Glomerular endothelial cell (primary cell): ENCODE measurements at regions not wholly inside any gene's neighbourhood (a gene's known extent, or its start where the extent isn't known, plus 50 kb on each side); places are given as distances from the start of the nearest gene placed in this dataset.

Experiments
- DNase-seq: peaks from one replicate; pipeline ENCODE4 v3.0.0-alpha.2; 2011; ENCODE audit warnings: low read depth, low spot score; ENCODE audit errors: extremely low read depth

DNA sequence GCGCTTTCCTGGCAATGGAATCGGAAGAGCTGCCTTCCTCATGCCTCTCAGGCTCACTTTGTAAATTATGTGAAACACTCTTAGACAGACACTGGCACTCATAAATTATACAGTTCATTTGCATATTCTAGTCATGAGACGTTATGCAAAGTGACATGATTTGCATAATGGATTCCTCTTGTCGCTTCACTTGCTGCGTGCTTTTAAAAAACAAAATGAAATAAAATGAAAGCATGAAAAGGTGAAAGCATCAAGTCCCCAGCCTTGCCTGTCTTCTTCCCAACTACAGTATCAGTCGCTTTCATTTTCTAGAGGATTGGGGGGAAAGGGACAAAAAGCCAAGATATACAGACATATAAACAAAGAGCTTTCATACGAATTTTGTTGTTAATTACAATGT is 252.8 kb upstream of the PMFBP1 start:
- no peak for DNase-seq

DNA sequence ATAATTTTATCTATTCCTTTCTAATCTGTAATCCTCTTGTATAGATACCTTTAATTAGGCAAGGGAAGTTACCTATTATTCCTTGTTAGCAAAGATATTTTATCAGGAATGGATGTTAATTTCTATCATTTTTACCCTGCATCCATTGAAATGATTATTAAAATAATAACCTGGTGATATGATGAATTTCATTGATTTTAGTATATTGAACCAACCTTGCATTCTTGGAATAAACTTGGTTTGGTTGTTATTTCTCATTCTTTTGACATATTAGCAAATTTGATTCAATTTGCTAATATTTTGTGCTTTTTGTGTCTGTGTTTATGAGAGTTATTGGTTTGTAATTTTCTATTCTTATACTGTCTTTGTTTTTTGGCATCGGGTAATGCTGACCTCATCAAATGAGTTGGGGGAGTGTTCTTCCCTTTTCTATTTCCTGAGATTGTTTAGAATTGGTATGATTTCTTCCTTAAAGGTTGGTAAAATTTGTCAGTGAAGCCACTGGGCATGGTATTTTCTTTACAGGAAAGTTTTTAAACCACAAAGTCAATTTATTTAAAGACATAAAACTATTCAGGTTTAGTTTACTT is 250.4 kb upstream of the PMFBP1 start:
- DNase-seq = no peak

DNA sequence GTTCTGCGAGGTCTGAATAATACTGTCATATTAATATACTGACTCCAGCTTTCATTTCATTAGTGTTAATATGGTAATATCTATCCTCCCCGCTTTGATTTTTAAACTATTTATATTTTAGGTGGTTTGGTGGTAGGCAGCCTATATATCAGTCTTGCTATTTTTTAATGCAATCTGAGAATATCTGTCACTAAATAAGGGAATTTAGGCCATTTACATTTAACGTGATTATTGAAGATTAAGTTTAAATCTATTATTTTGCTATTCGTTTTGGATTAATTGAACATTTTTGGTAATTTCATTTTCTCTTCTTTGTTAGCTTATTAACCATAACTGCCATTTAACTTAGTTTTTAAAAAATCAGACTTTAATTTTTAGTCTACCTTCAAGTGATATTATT is 247.7 kb upstream of the PMFBP1 start:
- no peak for DNase-seq

DNA sequence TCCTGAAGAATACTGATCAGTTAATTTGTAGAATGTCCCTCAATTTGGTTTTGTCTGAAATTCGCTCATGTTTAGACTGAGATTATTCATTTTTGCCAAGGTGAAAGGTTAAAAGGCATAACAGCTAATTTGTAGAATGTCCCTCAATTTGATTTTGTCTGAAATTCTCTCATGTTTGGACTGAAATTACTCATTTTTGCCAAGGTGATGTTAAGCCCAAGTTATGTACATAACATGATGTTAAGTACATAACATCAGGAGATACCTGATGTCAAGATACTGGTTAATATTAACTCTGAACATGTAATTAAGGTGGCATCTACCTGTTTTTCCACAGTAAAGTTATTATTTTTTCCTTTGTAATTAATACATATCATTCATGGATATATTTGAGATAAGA is 243.4 kb upstream of the PMFBP1 start:
- DNase-seq = no peak

DNA sequence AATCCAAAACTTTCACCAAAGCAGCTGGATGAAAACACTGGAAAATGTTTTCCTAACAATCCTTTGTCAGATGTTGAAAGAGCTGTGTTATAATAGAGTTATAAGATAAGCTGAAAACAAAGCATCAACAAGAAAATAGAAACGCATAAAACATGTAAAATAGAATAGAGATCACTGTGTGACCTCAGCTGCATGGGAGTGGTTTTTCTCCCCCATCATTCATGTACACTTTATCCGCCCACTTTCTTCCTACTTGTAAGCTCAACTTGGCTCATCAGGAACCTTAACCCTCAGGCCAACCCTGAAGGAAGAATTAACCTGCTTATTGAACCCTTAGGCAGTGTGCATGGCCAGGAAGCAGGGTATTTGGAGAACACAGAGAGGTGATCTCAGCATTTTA is 238.5 kb upstream of the PMFBP1 start:
- DNase-seq = no peak

DNA sequence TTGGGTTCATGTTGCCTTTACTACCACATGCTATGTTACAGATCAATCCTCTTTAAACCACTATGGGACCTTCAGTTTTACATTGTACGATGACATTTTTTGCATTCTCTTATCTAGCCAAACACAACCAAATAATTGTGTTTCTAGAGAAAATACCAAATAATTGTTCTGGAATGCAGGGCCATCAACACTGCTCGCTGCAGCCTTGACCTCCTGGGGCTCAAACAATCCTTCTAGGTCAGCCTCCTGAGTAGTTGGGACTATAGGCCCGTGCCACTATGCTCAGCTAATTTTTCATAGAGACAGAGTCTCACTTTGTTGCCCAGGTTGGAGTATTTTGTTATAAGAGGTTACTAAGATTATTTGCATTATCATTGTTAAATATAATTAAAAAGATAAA is 237.5 kb upstream of the PMFBP1 start:
- no peak for DNase-seq

DNA sequence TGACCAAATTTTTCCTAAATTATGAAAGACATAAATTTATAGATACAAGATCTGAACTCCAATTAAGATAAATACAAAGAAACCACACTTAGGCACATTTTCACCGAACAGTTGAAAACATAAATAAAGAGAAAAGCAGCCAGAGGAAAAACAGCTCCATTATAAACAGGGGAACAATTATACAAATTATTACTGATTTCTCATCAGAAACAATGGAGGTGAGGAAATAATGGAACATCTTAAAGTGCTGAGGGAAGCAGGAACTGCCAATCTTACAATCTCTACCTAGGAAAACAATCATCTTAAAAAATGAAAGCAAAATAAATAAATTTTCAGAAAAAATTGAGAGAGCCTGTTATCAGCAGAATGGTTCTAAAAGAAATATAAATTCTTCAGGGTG is 234.4 kb upstream of the PMFBP1 start:
- no peak for DNase-seq

DNA sequence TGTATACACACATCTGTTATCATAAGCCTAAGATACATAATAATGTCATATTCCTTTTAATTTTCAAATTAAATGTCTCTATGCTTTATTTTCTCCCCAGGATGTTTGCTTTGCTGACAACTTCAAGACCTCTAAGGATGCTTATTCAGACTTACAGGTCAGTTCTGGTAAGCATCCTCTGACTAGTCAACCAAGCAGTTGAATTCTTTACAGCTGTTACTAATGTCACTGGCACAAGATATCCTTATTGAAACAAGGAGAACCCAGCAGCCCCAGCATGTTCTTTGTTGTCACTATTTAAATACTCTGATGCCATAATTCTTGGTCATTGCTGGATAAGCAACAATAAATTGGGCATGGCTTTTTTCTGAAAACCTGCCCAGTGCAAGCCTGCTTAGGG is 232.3 kb upstream of the PMFBP1 start:
- no peak for DNase-seq

DNA sequence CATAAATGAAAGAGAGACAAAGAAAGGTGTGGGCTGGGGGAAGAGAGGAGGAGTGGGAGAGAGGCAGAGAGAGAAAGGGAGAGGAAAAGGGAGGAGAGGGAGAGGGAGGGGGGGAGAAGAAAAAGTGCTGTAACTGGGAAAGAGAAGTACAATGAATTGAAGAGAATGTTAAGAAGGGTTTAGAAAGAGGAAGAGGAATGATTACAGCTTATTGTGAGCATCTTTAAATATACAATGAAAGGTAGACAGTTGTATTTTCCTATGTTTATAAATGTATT is 229.1 kb upstream of the PMFBP1 start:
- DNase-seq = no peak

DNA sequence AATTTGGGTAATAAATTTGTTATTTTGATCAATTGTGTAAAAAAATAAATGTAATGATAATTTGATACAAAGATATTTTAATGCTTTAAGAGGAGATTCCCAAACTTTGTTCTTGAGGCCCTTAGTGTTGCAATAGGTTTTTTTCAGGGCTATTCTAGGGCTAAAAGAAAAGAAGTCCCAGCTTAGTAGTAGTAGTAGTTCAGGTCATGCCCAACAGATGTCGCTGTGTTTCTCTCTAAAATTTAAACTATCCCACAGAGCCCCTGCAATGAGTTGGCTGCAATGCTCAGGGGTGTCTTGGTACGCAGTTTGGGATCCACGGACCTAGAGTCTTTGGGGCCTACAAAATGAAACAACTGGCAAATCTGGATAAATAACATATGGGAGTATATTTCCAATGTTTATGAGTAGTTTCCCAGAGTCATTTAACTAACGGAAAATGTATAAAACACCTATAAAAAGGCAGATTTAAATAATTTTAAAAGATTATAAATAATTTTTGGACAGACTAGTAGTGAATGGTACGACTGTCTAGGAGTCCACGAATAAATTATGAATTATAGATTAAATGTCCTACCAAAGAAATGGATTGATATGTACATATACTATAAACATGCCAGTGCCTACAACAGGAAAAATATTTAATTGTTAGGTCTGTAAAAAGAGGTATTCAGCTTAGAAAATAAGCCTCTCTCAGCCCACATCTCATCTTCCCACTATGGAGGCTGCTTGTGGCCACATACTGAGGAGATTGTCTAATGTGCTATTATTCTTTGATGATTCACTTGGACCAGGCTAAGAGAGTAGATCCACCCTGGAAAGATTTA is 228.5 kb upstream of the PMFBP1 start:
- peak; percentile 44 for DNase-seq

DNA sequence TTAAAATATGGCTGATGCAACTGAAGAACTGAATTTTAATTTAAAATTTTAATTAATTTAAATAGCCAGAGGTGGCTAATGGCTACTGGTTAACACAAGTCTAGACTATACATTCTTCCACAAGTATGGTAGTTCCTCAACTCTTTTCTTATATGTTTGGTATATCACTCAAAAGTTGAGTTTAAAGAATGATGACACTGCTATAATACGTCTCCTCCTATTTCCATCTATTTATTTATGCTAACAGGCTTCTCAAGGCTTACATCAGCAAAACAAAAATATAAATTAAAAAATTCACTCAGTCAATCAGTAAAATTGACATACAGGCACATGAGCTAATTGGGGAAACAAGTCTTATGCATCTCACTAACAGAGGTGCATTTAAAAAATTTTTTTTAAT is 227.9 kb upstream of the PMFBP1 start:
- DNase-seq = no peak

DNA sequence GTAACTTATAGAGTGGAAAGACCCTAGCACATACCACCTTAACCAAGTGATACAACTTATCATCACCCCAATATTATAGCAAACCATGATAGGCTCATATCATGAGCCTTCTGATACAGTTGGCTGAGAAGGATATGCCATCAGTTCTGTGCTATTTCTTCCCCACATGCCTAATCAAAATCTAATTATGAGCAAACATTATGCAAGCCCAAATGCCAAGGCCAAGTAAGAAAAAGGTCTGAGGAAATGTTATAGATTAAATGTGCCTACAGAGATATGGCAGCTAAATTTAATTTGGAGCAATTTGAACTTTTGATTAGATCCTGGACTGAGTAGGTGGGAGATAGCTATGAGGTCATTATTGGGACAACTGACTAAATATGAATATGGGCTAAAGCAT is 225.9 kb upstream of the PMFBP1 start:
- no peak for DNase-seq

DNA sequence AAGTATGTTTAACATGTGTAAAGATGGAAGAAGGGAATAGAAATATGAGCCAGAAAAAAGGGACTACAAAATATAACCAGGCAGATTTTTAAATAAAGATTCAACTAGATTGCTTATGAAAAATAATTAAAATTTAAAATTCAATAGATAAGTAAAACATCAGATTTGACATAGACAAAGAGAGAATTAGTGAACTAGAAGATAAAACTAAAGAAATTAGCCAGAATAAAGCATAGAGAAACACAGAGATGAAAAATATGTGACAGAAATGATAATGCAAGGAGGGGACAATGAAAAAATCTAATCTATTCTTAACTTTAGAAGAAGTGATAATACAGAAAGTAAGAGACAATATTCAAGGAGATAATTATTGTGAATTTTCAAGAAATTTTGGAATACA is 222.6 kb upstream of the PMFBP1 start:
- no peak for DNase-seq

DNA sequence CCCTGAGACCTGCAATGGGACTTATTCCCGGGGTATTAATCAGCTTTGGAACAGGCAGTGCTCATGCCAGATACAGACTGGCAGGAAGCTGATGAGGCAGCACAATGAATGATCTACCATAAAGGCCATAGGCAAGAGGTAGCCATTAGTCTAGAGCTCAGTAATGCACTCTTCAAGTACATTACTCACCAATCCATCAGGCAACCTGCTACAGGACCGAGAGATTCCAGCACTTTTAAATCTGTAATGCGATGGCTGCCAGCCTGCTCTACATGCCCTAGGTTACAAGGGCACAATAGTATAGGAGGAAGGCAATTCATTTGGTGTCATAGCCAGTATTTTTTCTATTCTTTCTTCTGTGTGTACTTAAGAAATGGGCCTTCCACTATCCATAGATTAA is 217.8 kb upstream of the PMFBP1 start:
- DNase-seq = no peak

DNA sequence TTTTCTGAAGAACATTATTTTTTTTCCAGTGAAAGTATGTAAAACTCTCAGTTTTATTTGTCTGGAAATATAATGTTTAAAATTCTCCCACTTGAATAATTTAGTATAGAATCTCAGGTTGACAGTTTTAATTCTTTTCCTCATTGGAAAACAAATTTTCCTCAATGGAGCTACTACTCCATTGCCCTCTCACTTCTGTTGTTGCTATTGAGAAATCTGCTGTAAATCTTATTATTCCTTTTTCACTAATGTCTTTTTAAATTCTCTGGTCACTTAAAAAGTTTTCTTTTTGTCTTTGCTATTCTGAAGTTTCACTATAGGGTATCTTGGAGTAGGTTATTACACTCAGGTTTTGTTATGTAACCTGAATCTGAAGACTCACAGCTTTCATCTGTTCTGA is 216.1 kb upstream of the PMFBP1 start:
- DNase-seq = no peak

DNA sequence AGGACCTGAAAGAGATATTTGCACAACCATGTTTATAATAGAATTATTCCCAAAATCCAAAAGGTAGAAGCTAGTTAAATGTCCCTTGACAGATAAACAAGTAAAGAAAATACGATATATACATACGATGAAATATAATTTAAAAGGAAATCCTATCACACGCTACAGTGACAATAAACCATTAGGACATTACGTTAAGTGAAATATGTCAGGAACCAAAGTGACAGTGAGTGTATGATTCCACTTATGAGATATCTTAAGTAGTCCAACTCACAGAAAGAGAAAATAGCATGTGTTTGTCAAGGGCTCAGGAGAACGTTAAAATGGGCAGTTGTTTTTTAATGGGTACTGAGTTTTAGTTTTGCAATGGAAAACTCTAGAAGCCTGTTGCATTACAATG is 212.7 kb upstream of the PMFBP1 start:
- no peak for DNase-seq

DNA sequence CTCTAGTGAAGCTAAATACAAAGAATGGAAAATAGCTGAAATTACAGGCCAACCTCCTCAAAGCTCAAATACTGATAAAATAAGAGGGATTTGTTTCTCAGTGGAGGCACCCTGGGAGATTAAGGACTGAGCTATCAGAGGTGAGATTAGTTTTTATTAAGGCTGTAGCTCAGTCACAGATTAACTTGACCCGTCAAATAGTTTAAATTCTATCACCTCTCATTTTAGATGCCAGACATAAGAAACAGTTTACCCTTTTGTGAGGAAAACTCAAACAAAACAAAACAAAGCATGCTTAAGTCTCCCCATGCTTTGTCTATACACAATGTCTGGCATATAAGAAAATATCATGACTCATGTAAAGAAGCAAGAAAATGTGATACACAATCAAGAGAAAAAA is 208.3 kb upstream of the PMFBP1 start:
- DNase-seq = no peak

DNA sequence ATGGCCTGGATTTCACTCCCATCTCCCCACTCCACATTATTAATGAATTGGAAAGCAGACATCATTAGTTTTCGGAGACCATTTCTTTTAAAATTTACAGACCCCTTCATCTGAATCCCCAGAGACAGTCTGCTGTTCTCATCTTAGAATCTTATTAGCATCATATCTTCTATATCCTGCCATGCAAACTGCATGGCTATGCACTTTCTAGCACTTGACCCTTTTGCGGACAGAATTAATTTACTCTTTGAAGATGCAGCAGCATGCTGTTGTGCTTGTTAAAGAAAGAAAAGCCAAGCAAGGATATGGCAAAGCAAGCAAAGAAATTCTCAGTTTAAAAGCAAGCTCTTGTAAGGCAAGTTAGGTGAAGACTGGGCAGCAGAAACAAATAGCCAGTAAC is 201.2 kb upstream of the PMFBP1 start:
- DNase-seq = no peak

DNA sequence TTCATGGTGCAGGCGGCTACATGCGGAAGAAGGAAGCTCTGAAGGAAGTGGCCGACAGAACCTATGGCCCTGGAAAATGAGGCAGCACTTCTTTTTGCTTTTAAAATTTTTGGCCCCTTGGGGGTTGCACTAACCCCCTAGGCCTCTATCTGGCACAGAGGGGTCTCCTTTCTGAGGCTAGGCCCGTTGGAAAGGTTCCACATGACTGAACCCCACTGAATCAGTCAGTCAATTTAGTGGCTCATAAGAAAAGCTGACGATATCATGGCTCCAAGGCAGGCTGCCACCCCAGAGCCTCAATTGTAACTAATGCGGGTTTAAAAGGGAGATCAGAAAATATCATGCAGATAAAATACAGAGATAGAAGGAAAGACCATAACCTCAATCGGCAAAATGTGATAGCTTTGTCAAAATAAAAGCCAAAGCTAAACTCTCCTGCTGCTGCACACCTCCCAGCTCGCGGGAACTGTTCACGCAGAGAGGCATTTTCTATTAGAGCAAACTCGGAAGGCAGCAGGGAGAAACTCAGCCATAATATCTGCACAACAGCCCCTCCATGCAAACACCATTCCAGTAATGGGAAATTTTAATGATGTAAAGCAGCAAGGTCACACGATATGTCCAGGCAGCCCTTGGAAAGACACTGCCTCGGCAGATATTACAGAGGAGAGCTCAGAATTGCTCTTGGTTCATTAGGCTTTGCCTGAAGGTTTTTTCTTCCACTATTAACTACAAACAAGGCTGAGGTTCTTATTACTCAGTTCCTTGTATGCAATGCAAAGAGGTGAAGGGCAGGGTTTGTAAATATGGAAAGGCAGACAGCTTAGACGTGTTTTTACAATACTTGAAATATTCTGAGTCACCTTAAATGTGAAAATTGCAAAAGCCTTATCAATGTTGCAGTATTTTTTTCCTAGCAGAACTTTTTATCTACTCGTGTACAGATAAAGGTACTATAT is 200.4 kb upstream of the PMFBP1 start:
- no peak for DNase-seq

DNA sequence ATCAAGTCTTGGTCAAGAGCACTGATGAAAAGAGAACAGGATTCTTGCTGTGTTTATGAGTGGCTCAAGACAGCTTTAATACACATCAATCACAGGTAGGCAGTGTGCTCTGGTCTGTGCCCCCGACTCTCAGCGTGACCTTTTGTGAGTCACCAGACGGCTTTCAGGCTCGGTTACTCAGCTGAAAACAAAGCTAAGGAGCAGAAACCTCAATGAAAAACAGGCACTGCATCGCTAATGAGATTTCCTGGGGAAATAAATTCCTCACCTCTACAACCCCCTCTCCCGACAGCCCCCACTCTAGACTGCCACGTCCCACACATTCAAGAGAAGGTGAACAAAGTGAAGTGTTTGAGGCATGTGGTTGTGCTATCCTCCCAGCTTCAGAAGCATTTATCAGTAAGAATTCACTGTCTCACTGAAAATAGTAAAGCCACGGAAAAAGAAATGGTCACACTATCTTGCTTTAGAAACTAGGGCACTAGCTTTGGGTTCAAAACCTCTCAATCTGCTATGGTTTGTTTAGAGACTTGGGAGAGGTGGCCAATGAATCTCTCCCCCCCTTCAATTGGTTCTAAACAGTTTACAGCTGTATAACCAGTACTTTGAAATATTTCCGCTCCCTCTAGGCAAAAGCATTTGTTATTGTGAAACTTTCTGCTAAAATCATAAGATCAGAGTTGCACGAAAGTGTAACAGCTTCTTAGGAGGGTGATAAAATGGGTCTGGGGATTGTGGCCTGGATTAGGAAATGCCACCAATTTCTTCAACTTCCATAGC is 199.5 kb upstream of the PMFBP1 start:
- DNase-seq = peak; percentile 78

DNA sequence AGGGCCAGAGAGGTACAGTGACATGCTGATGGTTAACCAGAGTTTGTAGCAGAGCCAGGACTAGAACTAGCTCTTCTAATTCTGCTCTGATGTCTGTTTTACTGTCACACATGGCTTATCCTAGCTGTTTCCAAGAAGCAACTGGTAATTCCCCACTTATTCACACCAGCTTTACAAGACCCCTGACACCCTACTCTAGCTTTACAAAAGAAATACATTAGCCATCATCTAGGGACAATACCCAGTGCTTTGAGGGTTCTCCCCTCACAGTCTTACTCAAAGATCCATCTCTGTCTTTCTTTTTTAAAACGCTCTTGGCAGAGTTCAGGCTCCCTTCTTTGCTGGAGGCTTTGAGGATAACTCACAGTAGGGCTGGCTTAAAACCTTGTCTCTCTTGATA is 197.3 kb upstream of the PMFBP1 start:
- no peak for DNase-seq
